A549 (cell line): ENCODE measurements at regions not wholly inside any gene's neighbourhood (a gene's known extent, or its start where the extent isn't known, plus 50 kb on each side); places are given as distances from the start of the nearest gene placed in this dataset.

Experiments
- ATAC-seq, 2 experiments: fragments of 200-7000 bp in 1 of 2; fragments of >200 bp in 1 of 2; cut with Nextera tagmentation in 1 of 2; cut with Tn5 transposase in 1 of 2; 3 replicates each; pipeline versions ENCODE4 v1.8.0 to v1.9.1; 2018 to 2020; ENCODE audit warnings: mild to moderate bottlenecking in 1 of 2, moderate library complexity in 1 of 2
- CTCF ChIA-PET: fragments of 300-600 bp; sonication (Branson Sonifier 250); formaldehyde crosslinking; extraction: SDS; loops from one replicate; lab custom pipeline; 2021; ENCODE audit warnings: antibody characterized with exemption, inconsistent platforms; lab: Yijun Ruan, JAX
- POLR2A ChIA-PET: fragments of 350-600 bp; formaldehyde crosslinking; extraction: SDS; loops from one replicate; lab custom pipeline; 2021; ENCODE audit warnings: antibody characterized with exemption, inconsistent platforms; lab: Yijun Ruan, JAX
- DNase-seq, 2 experiments: peaks; one replicate each; pipeline versions ENCODE4 v3.0.0 to v3.0.0-alpha.2; 2011 to 2016; ENCODE audit warnings: low read depth in 1 of 2, low spot score in 1 of 2
- FAIRE-seq: peaks from 2 replicates; lab custom pipeline; 2011; peaks lifted over from hg19 to GRCh38; lab: Jason Lieb, UNC
- H3K27ac ChIP-seq, 2 experiments: fragments of >200 bp; sonication (Bioruptor Twin); formaldehyde crosslinking; 3 replicates each; pipeline ENCODE4 v1.5.1; 2016 to 2017
- H3K4me1 ChIP-seq: fragments of >200 bp; sonication (Bioruptor Twin); formaldehyde crosslinking; 3 replicates; pipeline ENCODE4 v1.6.1; 2016
- H3K4me2 ChIP-seq: fragments of >200 bp; sonication (Bioruptor Twin); formaldehyde crosslinking; 3 replicates; pipeline ENCODE4 v1.6.1; 2016
- H3K4me3 ChIP-seq: fragments of >200 bp; sonication (Bioruptor Twin); formaldehyde crosslinking; 3 replicates; pipeline ENCODE4 v1.5.1; 2016
- H3K9me3 ChIP-seq: fragments of >200 bp; sonication (Bioruptor Twin); formaldehyde crosslinking; 3 replicates; pipeline ENCODE4 v1.6.1; 2016
- CBX8 ChIP-seq: fragments of 200-600 bp; sonication (generic); IDR thresholded peaks from 2 replicates; pipeline ENCODE4 v1.6.1; 2016
- CEBPB ChIP-seq, 2 experiments: fragments of >200 bp in 1 of 2; sonication (Bioruptor Twin) in 1 of 2; formaldehyde crosslinking in 1 of 2; IDR thresholded peaks; 2 replicates each; pipeline ENCODE4 v1.6.1; 2012 to 2016
- CHD2 ChIP-seq: fragments of 150-350 bp; IDR thresholded peaks from 2 replicates; pipeline ENCODE4 v1.6.1; 2014; ENCODE audit warnings: low read length; ENCODE audit not compliant: partially characterized antibody
- FOSL2 ChIP-seq, 2 experiments: fragments of 450-650 bp in 1 of 2; fragments of >200 bp in 1 of 2; sonication (Bioruptor Twin) in 1 of 2; formaldehyde crosslinking; IDR thresholded peaks; 2 replicates each; pipeline versions ENCODE4 v1.5.0 to v1.6.1; 2016 to 2020; ENCODE audit warnings: mild to moderate bottlenecking in 1 of 2, moderate library complexity in 1 of 2
- FOXS1 ChIP-seq: fragments of 250-450 bp; sonication (Bioruptor Pico); IDR thresholded peaks from 2 replicates; pipeline ENCODE4 v1.5.0; 2020; ENCODE audit warnings: mild to moderate bottlenecking, moderate library complexity
- GATA3 ChIP-seq: IDR thresholded peaks from 2 replicates; pipeline ENCODE4 v1.6.1; 2012; ENCODE audit warnings: borderline replicate concordance
- HOXA7 ChIP-seq: fragments of 250-450 bp; sonication (Bioruptor Pico); IDR thresholded peaks from 2 replicates; pipeline ENCODE4 v1.5.0; 2020; ENCODE audit warnings: mild to moderate bottlenecking, moderate library complexity
- NFE2L2 ChIP-seq: fragments of 150-350 bp; conservative IDR thresholded peaks from 2 replicates; pipeline ENCODE4 v1.6.1; 2014; ENCODE audit warnings: low read length
- NPAS2 ChIP-seq: fragments of 250-450 bp; sonication (Bioruptor Pico); IDR thresholded peaks from 2 replicates; pipeline ENCODE4 v1.8.0; 2022; ENCODE audit warnings: mild to moderate bottlenecking, moderate library complexity, borderline replicate concordance
- NR3C1 ChIP-seq: fragments of >200 bp; sonication (Bioruptor Twin); formaldehyde crosslinking; IDR thresholded peaks from 3 replicates; pipeline ENCODE4 v1.6.1; 2017
- POLR2A ChIP-seq: IDR thresholded peaks from 2 replicates; pipeline ENCODE4 v1.6.1; 2012; ENCODE audit warnings: mild to moderate bottlenecking, low read length
- POLR2AphosphoS2 ChIP-seq: conservative IDR thresholded peaks from 2 replicates; pipeline ENCODE4 v1.6.1; 2012; ENCODE audit warnings: low read length, improper control_type of control experiment, inconsistent platforms
- RARB ChIP-seq: fragments of 250-450 bp; sonication (Bioruptor Pico); IDR thresholded peaks from 2 replicates; pipeline ENCODE4 v1.8.0; 2021; ENCODE audit warnings: mild to moderate bottlenecking, moderate library complexity
- RFX5 ChIP-seq: fragments of 450-650 bp; IDR thresholded peaks from 2 replicates; pipeline ENCODE4 v1.7.1; 2014; ENCODE audit warnings: antibody characterized with exemption, mild to moderate bottlenecking, moderate library complexity
- TP53 ChIP-seq: fragments of 250-450 bp; sonication (Bioruptor Pico); IDR thresholded peaks from 2 replicates; pipeline ENCODE4 v1.5.0; 2021; ENCODE audit warnings: mild to moderate bottlenecking, moderate library complexity
- ZFP36 ChIP-seq: fragments of 450-650 bp; IDR thresholded peaks from 2 replicates; pipeline ENCODE4 v1.6.1; 2014; ENCODE audit warnings: borderline replicate concordance; ENCODE audit not compliant: partially characterized antibody
- ZNF302 ChIP-seq: fragments of 250-450 bp; sonication (Bioruptor Pico); IDR thresholded peaks from 2 replicates; pipeline ENCODE4 v1.9.0; 2021; ENCODE audit warnings: inconsistent platforms, mild to moderate bottlenecking, moderate library complexity
- WGBS: methylation state at CpG from one replicate; pipeline ENCODE4 v1.1.6; 2017; ENCODE audit errors: missing lambda C conversion rate; 5-methylcytosine and 5-hydroxymethylcytosine counted together
- TF ChIP-seq, protein P1 (sequence below): fragments of 250-450 bp; sonication (Bioruptor Pico); IDR thresholded peaks from 2 replicates; pipeline ENCODE4 v1.5.0; 2021; ENCODE audit warnings: mild to moderate bottlenecking, moderate library complexity, borderline replicate concordance
- TF ChIP-seq, protein P2 (sequence below): fragments of 150-350 bp; IDR thresholded peaks from 2 replicates; pipeline ENCODE4 v1.6.1; 2014; ENCODE audit warnings: low read depth, mild to moderate bottlenecking, low read length
- TF ChIP-seq, protein P3 (sequence below): fragments of >200 bp; sonication (Bioruptor Twin); formaldehyde crosslinking; IDR thresholded peaks from 3 replicates; pipeline ENCODE4 v1.5.1; 2016
- TF ChIP-seq, protein P4 (sequence below): fragments of 450-650 bp; IDR thresholded peaks from 2 replicates; pipeline ENCODE4 v1.6.1; 2014; ENCODE audit warnings: antibody characterized with exemption
- TF ChIP-seq, protein P5 (sequence below): fragments of >200 bp; sonication (Bioruptor Twin); formaldehyde crosslinking; IDR thresholded peaks from 2 replicates; pipeline ENCODE4 v1.6.1; 2016

DNA sequence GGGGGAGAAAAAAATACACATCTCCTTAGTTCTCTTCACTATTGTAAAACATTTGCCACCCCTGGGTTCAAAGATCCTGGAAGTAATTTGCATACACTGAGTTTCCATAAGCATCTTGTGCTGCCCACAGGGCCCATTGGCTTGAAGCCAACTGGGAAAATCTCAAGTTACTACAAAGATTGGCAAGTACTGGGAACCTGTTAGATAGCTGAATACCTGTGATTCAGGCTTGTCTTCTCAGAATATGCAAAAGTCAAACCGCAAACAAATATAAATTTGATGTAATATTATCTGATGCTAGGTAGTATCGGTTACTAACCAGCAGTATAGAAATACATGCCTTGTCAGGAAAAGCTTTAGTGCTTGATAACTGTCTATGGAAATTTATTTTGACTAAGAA lies 156.9 kb upstream of the FST start:
- no peak for FAIRE-seq
- Histone ChIP-seq H3K27ac (no peak overlapping the region), H3K4me1 (no peaks in the 10 kb centered on the region), H3K9me3 (no peaks in the 10 kb centered on the region), H3K4me3 (no peak overlapping the region), H3K4me2 (no peak overlapping the region)
- DNase-seq = no peak
- ChIA-PET CTCF (interaction anchor here (1.7 kb wide), 1 partner anchor 16 kb away, joined by 3 read pairs; no protein-coding TSS in a partner anchor), POLR2A (no interaction called here)
- 90% methylated on average over 2 of the region's 2 CpGs for WGBS
- no peak for TF ChIP-seq RFX5
- TF ChIP-seq POLR2A = no peak
- TF ChIP-seq, protein P1, sequence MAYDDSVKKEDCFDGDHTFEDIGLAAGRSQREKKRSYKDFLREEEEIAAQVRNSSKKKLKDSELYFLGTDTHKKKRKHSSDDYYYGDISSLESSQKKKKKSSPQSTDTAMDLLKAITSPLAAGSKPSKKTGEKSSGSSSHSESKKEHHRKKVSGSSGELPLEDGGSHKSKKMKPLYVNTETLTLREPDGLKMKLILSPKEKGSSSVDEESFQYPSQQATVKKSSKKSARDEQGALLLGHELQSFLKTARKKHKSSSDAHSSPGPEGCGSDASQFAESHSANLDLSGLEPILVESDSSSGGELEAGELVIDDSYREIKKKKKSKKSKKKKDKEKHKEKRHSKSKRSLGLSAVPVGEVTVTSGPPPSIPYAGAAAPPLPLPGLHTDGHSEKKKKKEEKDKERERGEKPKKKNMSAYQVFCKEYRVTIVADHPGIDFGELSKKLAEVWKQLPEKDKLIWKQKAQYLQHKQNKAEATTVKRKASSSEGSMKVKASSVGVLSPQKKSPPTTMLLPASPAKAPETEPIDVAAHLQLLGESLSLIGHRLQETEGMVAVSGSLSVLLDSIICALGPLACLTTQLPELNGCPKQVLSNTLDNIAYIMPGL = no peak
- no peak for TF ChIP-seq ZFP36
- no peak for TF ChIP-seq GATA3
- TF ChIP-seq, protein P2, sequence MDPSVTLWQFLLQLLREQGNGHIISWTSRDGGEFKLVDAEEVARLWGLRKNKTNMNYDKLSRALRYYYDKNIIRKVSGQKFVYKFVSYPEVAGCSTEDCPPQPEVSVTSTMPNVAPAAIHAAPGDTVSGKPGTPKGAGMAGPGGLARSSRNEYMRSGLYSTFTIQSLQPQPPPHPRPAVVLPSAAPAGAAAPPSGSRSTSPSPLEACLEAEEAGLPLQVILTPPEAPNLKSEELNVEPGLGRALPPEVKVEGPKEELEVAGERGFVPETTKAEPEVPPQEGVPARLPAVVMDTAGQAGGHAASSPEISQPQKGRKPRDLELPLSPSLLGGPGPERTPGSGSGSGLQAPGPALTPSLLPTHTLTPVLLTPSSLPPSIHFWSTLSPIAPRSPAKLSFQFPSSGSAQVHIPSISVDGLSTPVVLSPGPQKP = no peak
- no peak for ATAC-seq

DNA sequence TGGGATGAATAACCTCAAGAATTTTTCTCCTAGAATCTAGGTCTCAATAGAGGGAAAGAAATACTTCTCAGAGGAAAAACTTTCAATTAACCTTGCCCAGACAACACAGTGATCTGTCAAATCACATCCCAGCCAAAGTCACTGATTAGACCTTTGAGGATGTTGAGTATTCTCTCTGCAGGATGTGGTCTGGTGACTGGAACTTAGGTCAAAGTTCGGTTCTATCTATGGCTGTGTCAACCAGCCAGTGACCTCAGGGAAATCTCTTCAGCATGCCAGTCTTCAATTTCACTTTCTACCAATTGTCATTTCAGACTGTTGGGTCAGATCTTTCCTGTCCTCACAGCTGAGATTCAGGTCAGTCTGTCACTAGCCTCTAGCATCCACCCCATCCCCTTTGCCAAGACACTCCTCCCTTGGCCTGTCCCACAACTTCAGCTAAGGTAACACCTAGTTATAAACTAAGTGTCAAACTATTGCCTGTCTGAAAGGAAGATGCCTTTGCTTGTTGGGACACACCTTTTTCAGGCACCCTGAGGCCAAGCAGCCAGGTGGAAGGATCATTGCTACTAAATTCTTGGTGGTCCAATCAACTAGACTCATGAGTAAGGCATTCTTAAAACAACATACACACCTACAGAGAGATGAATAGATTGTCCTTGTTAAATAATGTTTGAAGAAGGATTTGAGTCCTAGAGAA lies 156.3 kb upstream of the FST start:
- no peaks in the 10 kb centered on the region for H3K9me3 ChIP-seq
- TF ChIP-seq, protein P3, sequence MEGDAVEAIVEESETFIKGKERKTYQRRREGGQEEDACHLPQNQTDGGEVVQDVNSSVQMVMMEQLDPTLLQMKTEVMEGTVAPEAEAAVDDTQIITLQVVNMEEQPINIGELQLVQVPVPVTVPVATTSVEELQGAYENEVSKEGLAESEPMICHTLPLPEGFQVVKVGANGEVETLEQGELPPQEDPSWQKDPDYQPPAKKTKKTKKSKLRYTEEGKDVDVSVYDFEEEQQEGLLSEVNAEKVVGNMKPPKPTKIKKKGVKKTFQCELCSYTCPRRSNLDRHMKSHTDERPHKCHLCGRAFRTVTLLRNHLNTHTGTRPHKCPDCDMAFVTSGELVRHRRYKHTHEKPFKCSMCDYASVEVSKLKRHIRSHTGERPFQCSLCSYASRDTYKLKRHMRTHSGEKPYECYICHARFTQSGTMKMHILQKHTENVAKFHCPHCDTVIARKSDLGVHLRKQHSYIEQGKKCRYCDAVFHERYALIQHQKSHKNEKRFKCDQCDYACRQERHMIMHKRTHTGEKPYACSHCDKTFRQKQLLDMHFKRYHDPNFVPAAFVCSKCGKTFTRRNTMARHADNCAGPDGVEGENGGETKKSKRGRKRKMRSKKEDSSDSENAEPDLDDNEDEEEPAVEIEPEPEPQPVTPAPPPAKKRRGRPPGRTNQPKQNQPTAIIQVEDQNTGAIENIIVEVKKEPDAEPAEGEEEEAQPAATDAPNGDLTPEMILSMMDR = no peak
- TF ChIP-seq, protein P2 = no peak
- TF ChIP-seq NR3C1 = no peak
- TF ChIP-seq RARB (CRISPR knock-in tag) = no peak
- no peak for TF ChIP-seq CEBPB (IDR thresholded peaks at IDR 0.05)
- no peak for TF ChIP-seq NPAS2 (CRISPR knock-in tag)
- TF ChIP-seq TP53 = no peak
- TF ChIP-seq, protein P4, sequence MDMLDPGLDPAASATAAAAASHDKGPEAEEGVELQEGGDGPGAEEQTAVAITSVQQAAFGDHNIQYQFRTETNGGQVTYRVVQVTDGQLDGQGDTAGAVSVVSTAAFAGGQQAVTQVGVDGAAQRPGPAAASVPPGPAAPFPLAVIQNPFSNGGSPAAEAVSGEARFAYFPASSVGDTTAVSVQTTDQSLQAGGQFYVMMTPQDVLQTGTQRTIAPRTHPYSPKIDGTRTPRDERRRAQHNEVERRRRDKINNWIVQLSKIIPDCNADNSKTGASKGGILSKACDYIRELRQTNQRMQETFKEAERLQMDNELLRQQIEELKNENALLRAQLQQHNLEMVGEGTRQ = no peak
- TF ChIP-seq, protein P5, sequence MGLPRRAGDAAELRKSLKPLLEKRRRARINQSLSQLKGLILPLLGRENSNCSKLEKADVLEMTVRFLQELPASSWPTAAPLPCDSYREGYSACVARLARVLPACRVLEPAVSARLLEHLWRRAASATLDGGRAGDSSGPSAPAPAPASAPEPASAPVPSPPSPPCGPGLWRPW = no peak
- no peak for TF ChIP-seq FOSL2 (IDR thresholded peaks at IDR 0.05)
- no peak for TF ChIP-seq FOSL2 (CRISPR knock-in tag; IDR thresholded peaks at IDR 0.05)
- no peak for TF ChIP-seq CHD2
- TF ChIP-seq POLR2AphosphoS2 = no peak
- TF ChIP-seq ZNF302 (CRISPR knock-in tag) = no peak
- no peak for TF ChIP-seq FOXS1 (CRISPR knock-in tag)
- TF ChIP-seq CBX8 = no peak
- TF ChIP-seq NFE2L2 = no peak
- TF ChIP-seq HOXA7 (CRISPR knock-in tag) = no peak
- WGBS = 18% methylated on average over 1 of the region's 1 CpG
- FAIRE-seq (no peak), DNase-seq (no peak), ATAC-seq (no peak)
- no peak overlapping the region for H3K4me3 ChIP-seq
- ChIA-PET POLR2A (no interaction called here), CTCF (interaction anchor here (1.7 kb wide), 1 partner anchor 16 kb away, joined by 3 read pairs; no protein-coding TSS in a partner anchor)
- H3K4me2 ChIP-seq = no peak overlapping the region
- H3K27ac ChIP-seq = no peak overlapping the region
- no peaks in the 10 kb centered on the region for H3K4me1 ChIP-seq
